K562 (cell line): ENCODE measurements at regions not wholly inside any gene's neighbourhood (a gene's known extent, or its start where the extent isn't known, plus 50 kb on each side); places are given as distances from the start of the nearest gene placed in this dataset.

Experiments
- CHD4 ChIP-seq: fragments of 200-600 bp; sonication (generic); IDR thresholded peaks from 3 replicates; pipeline ENCODE4 v1.6.1; 2012; ENCODE audit warnings: low read depth, mild to moderate bottlenecking, mixed read lengths, low read length, inconsistent platforms; ENCODE audit not compliant: insufficient read depth, insufficient replicate concordance, poor library complexity, severe bottlenecking
- HIVEP1 ChIP-seq: fragments of 250-450 bp; sonication (Bioruptor Pico); IDR thresholded peaks from 2 replicates; pipeline ENCODE4 v1.4.0; 2020; ENCODE audit warnings: mild to moderate bottlenecking
- MXI1 ChIP-seq: IDR thresholded peaks from 2 replicates; pipeline ENCODE4 v1.6.1; 2011; ENCODE audit warnings: low read depth, mild to moderate bottlenecking, improper control_type of control experiment, low read length
- RAD51 ChIP-seq: fragments of 450-650 bp; IDR thresholded peaks from 2 replicates; pipeline ENCODE4 v1.7.1; 2016; ENCODE audit warnings: low read depth, mild to moderate bottlenecking, borderline replicate concordance
- SRSF9 ChIP-seq: fragments of 200-400 bp; formaldehyde crosslinking; IDR thresholded peaks from 2 replicates; pipeline ENCODE4 v1.6.1; 2017; ENCODE audit warnings: low read depth, low read length, borderline replicate concordance
- ZC3H11A ChIP-seq: IDR thresholded peaks from 2 replicates; pipeline ENCODE4 v1.6.1; 2012; ENCODE audit warnings: low read depth, low read length, improper control_type of control experiment
- TF ChIP-seq, protein P1 (sequence below): fragments of 250-450 bp; sonication (Bioruptor Pico); IDR thresholded peaks from 2 replicates; pipeline ENCODE4 v1.4.0; 2020
- TF ChIP-seq, protein P2 (sequence below), 2 experiments: fragments of 200-800 bp in 1 of 2; sonication (Bioruptor generic) in 1 of 2; sonication (generic) in 1 of 2; formaldehyde crosslinking in 1 of 2; IDR thresholded peaks in 1 of 2; conservative IDR thresholded peaks in 1 of 2; 2 replicates each; pipeline versions ENCODE4 v1.5.0 to v1.6.1; 2016 to 2020; ENCODE audit warnings: missing compliant biosample characterization in 1 of 2, missing genetic modification characterization in 1 of 2, missing genetic modification reagents in 1 of 2
- TF ChIP-seq, protein P3 (sequence below): conservative IDR thresholded peaks from 2 replicates; pipeline ENCODE4 v1.6.1; 2011; ENCODE audit warnings: low read depth, mild to moderate bottlenecking, low read length; ENCODE audit not compliant: control insufficient read depth

DNA sequence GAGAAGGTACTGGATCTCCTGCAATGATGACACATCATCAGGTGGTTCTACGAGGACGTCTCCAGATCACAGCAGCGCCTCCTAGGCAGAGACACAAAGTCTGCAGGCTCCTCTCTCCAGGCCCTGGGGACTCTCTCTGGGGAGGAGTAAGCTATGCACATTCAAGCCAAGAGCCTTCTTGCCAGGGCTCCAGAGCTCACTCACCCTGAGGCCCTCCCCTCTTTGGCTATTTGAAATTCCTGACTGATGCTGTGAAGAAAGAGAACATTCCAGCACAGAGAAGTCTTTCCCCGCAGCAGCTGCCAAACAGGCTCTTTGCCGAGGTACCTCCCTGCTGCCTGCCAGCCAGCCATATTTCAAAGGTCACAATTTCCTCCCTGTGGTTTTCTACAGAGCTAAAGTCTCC is 204.9 kb downstream of the CSNK2A3 start:
- TF ChIP-seq, protein P1, sequence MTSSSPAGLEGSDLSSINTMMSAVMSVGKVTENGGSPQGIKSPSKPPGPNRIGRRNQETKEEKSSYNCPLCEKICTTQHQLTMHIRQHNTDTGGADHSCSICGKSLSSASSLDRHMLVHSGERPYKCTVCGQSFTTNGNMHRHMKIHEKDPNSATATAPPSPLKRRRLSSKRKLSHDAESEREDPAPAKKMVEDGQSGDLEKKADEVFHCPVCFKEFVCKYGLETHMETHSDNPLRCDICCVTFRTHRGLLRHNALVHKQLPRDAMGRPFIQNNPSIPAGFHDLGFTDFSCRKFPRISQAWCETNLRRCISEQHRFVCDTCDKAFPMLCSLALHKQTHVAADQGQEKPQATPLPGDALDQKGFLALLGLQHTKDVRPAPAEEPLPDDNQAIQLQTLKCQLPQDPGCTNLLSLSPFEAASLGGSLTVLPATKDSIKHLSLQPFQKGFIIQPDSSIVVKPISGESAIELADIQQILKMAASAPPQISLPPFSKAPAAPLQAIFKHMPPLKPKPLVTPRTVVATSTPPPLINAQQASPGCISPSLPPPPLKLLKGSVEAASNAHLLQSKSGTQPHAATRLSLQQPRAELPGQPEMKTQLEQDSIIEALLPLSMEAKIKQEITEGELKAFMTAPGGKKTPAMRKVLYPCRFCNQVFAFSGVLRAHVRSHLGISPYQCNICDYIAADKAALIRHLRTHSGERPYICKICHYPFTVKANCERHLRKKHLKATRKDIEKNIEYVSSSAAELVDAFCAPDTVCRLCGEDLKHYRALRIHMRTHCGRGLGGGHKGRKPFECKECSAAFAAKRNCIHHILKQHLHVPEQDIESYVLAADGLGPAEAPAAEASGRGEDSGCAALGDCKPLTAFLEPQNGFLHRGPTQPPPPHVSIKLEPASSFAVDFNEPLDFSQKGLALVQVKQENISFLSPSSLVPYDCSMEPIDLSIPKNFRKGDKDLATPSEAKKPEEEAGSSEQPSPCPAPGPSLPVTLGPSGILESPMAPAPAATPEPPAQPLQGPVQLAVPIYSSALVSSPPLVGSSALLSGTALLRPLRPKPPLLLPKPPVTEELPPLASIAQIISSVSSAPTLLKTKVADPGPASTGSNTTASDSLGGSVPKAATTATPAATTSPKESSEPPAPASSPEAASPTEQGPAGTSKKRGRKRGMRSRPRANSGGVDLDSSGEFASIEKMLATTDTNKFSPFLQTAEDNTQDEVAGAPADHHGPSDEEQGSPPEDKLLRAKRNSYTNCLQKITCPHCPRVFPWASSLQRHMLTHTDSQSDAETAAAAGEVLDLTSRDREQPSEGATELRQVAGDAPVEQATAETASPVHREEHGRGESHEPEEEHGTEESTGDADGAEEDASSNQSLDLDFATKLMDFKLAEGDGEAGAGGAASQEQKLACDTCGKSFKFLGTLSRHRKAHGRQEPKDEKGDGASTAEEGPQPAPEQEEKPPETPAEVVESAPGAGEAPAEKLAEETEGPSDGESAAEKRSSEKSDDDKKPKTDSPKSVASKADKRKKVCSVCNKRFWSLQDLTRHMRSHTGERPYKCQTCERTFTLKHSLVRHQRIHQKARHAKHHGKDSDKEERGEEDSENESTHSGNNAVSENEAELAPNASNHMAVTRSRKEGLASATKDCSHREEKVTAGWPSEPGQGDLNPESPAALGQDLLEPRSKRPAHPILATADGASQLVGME (CRISPR knock-in tag), result no peak
- TF ChIP-seq MXI1 (no peak), HIVEP1 (CRISPR knock-in tag) (no peak), RAD51 (no peak), ZC3H11A (no peak), SRSF9 (no peak), CHD4 (no peak)
- TF ChIP-seq, protein P2, sequence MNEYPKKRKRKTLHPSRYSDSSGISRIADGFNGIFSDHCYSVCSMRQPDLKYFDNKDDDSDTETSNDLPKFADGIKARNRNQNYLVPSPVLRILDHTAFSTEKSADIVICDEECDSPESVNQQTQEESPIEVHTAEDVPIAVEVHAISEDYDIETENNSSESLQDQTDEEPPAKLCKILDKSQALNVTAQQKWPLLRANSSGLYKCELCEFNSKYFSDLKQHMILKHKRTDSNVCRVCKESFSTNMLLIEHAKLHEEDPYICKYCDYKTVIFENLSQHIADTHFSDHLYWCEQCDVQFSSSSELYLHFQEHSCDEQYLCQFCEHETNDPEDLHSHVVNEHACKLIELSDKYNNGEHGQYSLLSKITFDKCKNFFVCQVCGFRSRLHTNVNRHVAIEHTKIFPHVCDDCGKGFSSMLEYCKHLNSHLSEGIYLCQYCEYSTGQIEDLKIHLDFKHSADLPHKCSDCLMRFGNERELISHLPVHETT (CRISPR knock-in tag; conservative IDR thresholded peaks at IDR 0.05 in 1 of 2, IDR thresholded peaks at IDR 0.05 in 1 of 2), result no peak
- TF ChIP-seq, protein P3, sequence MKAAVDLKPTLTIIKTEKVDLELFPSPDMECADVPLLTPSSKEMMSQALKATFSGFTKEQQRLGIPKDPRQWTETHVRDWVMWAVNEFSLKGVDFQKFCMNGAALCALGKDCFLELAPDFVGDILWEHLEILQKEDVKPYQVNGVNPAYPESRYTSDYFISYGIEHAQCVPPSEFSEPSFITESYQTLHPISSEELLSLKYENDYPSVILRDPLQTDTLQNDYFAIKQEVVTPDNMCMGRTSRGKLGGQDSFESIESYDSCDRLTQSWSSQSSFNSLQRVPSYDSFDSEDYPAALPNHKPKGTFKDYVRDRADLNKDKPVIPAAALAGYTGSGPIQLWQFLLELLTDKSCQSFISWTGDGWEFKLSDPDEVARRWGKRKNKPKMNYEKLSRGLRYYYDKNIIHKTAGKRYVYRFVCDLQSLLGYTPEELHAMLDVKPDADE, result no peak
